ENCODE measurements at regions not wholly inside any gene's neighbourhood (a gene's known extent, or its start where the extent isn't known, plus 50 kb on each side); places are given as distances from the start of the nearest gene placed in this dataset.

GRCh38 chr6:110033101-110033500 lies 55.0 kb downstream of the GPR6 start:
- Histone ChIP-seq H3K4me3 (no peak overlapping the region), H3K4me1 (replicated peaks) (no peaks in the 10 kb centered on the region), H3K27me3 (replicated peaks; ENCODE audit: insufficient read depth) (no peaks in the 10 kb centered on the region), H3K9me3 (no peaks in the 10 kb centered on the region), H3K36me3 (no peaks in the 10 kb centered on the region), H3K27ac (no peak overlapping the region)
- intact Hi-C loops (cut with DNase I), result loop anchor here (10.0 kb wide), 1 partner anchor 362 kb away; no protein-coding TSS in a partner anchor
- no peak for TF ChIP-seq CTCF (IDR thresholded peaks at IDR 0.05)
- TF ChIP-seq POLR2A (IDR thresholded peaks at IDR 0.05), result no peak
- no peak for TF ChIP-seq POLR2AphosphoS5 (IDR thresholded peaks at IDR 0.05)
- WGBS, result 96% methylated on average over 7 of the region's 7 CpGs
- no peak for DNase-seq (ENCODE audit: low spot score)

- no peak overlapping the region for H3K4me3 ChIP-seq
- 80% methylated on average over 10 of the region's 10 CpGs for WGBS
- no peak for DNase-seq (ENCODE audit: low spot score)
- H3K4me1 ChIP-seq (replicated peaks), result no peaks in the 10 kb centered on the region
- TF ChIP-seq CTCF (IDR thresholded peaks at IDR 0.05) (no peak), POLR2AphosphoS5 (IDR thresholded peaks at IDR 0.05) (no peak), POLR2A (IDR thresholded peaks at IDR 0.05) (no peak)
- no peaks in the 10 kb centered on the region for H3K36me3 ChIP-seq
- intact Hi-C loops (cut with DNase I), result loop anchor here (10.0 kb wide), 1 partner anchor 361 kb away; no protein-coding TSS in a partner anchor
- no peak overlapping the region for H3K27ac ChIP-seq
- H3K9me3 ChIP-seq, result no peaks in the 10 kb centered on the region
- no peaks in the 10 kb centered on the region for H3K27me3 ChIP-seq (replicated peaks; ENCODE audit: insufficient read depth)
These were observed 55.9 kb downstream of the GPR6 start for GRCh38 chr6:110033749-110034666.

- intact Hi-C loops (cut with DNase I), result loop anchor here (5.0 to 10.0 kb wide), 2 partner anchors 360 to 507 kb away; no protein-coding TSS in a partner anchor
- TF ChIP-seq POLR2AphosphoS5 (IDR thresholded peaks at IDR 0.05) (no peak), POLR2A (IDR thresholded peaks at IDR 0.05) (no peak), CTCF (IDR thresholded peaks at IDR 0.05) (no peak)
- H3K27me3 ChIP-seq (replicated peaks; ENCODE audit: insufficient read depth), result no peaks in the 10 kb centered on the region
- H3K27ac ChIP-seq, result no peak overlapping the region
- 70% methylated on average over 8 of the region's 8 CpGs for WGBS
- H3K36me3 ChIP-seq, result no peaks in the 10 kb centered on the region
- H3K4me3 ChIP-seq, result no peak overlapping the region
- H3K9me3 ChIP-seq, result no peaks in the 10 kb centered on the region
- DNase-seq (ENCODE audit: low spot score), result peak; percentile 2
- no peaks in the 10 kb centered on the region for H3K4me1 ChIP-seq (replicated peaks)
These were observed 56.5 kb downstream of the GPR6 start for GRCh38 chr6:110034667-110035036.

GRCh38 chr6:110035321-110035720 lies 57.2 kb downstream of the GPR6 start:
- Histone ChIP-seq H3K4me1 (replicated peaks) (no peaks in the 10 kb centered on the region), H3K9me3 (no peaks in the 10 kb centered on the region), H3K27me3 (replicated peaks; ENCODE audit: insufficient read depth) (no peaks in the 10 kb centered on the region), H3K4me3 (no peak overlapping the region), H3K36me3 (no peaks in the 10 kb centered on the region), H3K27ac (no peak overlapping the region)
- peak; percentile 0 for DNase-seq (ENCODE audit: low spot score)
- WGBS, result 93% methylated on average over 5 of the region's 5 CpGs
- intact Hi-C loops (cut with DNase I), result loop anchor here (5.0 to 10.0 kb wide), 2 partner anchors 359 to 508 kb away; no protein-coding TSS in a partner anchor
- TF ChIP-seq POLR2AphosphoS5 (IDR thresholded peaks at IDR 0.05) (no peak), CTCF (IDR thresholded peaks at IDR 0.05) (no peak), POLR2A (IDR thresholded peaks at IDR 0.05) (no peak)
